MM.1S (cell line): ENCODE measurements at regions not wholly inside any gene's neighbourhood (a gene's known extent, or its start where the extent isn't known, plus 50 kb on each side); places are given as distances from the start of the nearest gene placed in this dataset.

ENCODE experiments used
- EZH2phosphoT487 ChIP-seq: fragments of 300-600 bp; sonication (generic); IDR thresholded peaks from 2 replicates; pipeline ENCODE4 v1.6.1; 2018; ENCODE audit warnings: antibody characterized with exemption, low read length
- TF ChIP-seq, protein P1 (sequence below): fragments of 300-600 bp; sonication (generic); IDR thresholded peaks from 2 replicates; pipeline ENCODE4 v1.5.1; 2016; ENCODE audit warnings: antibody characterized with exemption, low read length, mixed read lengths

DNA sequence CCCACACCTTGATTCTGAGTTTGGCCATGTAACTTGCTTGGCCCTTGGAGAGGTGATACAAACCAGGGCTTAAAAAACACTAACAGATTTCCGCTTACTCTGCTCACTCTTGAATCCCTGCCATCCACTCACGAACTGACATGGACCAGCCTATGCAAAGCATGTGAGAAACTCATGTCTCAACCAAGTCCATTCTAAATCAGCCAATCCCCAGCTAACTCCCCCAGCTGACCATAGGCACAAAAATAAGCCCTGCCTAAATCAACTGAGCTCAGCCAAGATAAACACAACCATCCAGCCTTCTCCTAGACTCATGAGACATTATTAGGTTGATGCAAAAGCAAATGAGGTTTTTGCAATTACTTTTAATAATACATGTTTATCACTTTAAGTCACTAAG, 353.9 kb upstream of the TBX3 start:
- TF ChIP-seq, protein P1, sequence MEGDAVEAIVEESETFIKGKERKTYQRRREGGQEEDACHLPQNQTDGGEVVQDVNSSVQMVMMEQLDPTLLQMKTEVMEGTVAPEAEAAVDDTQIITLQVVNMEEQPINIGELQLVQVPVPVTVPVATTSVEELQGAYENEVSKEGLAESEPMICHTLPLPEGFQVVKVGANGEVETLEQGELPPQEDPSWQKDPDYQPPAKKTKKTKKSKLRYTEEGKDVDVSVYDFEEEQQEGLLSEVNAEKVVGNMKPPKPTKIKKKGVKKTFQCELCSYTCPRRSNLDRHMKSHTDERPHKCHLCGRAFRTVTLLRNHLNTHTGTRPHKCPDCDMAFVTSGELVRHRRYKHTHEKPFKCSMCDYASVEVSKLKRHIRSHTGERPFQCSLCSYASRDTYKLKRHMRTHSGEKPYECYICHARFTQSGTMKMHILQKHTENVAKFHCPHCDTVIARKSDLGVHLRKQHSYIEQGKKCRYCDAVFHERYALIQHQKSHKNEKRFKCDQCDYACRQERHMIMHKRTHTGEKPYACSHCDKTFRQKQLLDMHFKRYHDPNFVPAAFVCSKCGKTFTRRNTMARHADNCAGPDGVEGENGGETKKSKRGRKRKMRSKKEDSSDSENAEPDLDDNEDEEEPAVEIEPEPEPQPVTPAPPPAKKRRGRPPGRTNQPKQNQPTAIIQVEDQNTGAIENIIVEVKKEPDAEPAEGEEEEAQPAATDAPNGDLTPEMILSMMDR, result no peak
- TF ChIP-seq EZH2phosphoT487, result no peak
